ENCODE measurements at regions not wholly inside any gene's neighbourhood (a gene's known extent, or its start where the extent isn't known, plus 50 kb on each side); places are given as distances from the start of the nearest gene placed in this dataset.
"Not testable (repeated sequence)": the region's sequence is repeated elsewhere in the genome, so short reads cannot be mapped to it uniquely, and the experiment has no call there.

DNA sequence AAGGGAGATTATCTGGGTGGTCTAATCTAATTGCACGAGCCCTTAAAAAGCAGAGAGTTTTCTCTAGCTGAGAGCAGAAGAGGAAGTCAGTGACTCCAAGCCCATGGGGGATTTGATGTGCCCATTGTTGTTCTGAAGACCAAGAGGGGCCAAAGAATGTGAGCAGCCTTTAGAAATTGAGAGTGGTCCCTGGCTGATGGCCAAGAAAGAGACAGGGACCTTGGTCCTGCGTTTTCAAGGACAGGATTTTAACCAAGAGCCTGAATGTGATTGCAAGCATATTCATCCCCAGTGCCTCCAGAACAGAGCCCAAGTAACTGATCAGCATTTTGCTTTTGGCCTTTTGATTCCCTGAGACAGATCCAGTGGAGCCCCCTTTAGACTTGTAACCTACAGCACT, 1353.9 kb downstream of the AACS start:
- no peak for DNase-seq

DNA sequence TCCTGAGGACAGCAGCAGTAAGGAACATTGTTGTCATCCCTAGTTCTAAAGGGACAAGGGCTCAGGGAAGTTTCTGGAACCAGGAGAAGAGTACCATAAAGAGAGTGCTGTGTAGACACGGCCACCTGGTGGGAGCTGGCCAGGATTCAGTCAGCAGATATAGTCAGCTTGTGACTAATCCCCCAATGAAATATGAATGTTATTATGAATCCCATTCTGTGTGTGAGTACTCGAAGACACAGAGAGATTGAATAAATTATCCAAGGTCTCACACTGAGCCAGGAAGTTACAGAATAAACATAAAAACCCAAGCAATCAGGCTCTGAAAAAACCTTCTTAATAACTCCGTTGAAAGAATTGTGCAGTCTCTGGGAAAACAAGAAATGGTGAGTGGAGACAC, 1359.5 kb downstream of the AACS start:
- DNase-seq = no peak

DNA sequence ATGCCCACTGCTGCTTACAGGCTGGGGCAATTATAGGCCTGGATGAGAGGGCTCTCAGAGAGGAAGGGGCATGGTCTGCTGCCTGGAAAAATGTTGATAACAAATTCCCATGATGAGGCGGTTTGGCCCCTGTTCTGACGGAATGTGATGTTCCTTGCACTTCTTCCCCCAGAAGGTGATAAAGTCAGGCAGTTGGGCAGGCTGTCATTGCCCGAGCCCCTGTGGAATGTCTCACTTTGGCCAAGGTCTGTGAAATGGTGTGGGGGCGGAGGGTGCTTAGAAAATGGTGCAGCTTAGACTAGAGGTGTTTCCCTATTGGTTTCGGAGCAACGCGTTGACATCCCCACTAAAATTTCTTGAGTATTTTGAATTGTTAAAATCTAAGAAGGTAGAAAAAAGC, 1360.0 kb downstream of the AACS start:
- no peak for DNase-seq

DNA sequence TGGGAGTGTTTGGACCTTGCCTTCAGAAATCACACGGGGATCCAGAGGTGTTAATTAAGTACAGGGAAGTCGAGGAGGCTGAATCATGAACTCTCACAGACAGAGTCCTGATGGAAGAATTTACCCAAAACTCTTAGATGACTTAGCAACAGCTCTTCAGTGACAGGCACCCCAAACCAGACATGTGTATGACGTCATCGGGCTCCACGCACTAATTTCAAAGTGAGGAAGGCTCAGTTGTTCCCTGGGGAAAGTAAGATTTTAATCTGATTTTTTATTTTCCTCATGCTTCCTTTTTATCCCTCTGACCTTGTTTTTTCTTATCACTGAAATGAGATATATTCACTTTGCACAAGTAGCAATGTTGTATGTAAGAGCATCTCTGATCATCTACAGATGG, 1363.5 kb downstream of the AACS start:
- DNase-seq = no peak

DNA sequence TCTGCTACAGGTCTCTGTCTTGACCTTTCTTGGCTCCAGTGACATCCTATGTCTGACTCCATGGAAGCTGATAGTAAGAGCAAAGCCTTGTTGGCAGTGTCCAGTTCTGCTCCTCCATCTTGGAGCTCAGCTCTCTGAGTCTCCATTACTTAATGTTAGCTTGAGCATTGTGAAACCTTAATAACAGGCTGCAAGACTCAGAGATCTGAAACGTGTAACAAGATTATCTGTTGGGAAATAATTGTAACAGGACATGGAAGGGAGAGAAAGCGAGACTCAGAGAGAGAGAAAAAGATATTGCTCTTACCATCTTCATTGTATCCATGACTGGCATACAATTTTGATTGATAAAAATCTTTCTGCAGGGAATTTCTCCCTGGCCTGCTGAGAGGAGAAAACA, 1365.7 kb downstream of the AACS start:
- DNase-seq = no peak

DNA sequence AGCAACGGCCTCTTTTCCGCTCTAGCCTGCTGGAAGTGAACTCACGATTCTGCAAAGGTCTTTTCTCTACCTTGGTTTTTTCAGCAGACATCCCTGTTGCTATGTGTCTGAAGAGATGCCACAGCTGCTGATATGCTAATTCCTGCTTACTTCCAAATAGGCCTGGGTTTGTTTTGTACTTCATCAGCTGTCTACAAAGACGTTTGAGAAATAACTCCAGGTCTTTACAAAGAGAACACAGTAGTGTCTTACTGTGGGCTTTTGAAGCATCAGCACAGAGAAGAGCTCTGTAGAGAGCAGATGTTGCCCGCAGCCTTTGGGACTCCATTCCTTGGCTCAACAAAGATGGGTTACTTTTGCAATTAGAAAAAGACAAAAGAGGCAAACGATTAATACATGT, 1366.5 kb downstream of the AACS start:
- no peak for DNase-seq

DNA sequence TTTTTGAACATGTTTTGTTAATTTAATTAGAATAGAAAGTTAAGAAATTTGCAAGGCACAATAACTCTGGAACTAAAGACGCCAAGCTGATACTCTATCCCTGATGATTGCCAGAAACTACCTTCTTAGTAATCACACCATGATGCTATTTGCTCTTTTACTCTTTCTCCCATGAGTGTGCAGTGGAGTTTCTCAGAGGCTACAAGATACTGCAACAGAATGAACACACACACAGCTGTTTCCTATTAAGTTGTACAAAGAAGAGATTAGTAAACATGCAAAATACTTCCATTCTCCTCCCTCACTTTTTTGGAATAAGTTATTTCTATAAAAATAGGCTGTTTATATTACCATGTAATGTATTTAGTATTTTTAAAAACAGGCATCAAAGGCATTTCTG, 1367.5 kb downstream of the AACS start:
- no peak for DNase-seq

DNA sequence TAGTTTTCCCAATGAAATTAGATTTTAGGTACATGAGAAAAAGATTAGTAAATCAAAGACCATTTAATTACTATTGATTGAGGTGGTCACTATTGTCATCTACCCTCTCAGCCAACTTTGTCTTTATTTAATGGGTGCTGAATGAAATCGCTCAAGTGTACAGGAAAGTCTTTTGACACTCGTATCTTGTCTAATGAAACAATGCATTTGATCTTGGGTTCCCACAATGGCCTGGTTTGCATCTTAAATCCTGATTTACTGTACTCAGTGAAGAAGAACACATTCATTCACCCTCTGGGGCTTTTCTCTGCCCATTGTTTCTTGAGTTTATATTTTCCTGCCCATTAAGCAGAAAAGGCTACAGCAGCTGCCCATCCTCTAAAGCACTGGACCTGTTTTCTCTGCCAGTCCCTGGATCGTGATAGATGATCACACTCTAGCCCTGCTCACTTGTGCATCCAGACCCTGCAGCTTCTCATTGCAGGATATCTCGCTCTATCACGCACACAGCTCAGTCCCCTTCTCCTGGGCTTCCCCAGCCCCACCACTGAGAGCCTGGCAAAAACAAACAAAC, 1369.3 kb downstream of the AACS start:
- no peak for DNase-seq

DNA sequence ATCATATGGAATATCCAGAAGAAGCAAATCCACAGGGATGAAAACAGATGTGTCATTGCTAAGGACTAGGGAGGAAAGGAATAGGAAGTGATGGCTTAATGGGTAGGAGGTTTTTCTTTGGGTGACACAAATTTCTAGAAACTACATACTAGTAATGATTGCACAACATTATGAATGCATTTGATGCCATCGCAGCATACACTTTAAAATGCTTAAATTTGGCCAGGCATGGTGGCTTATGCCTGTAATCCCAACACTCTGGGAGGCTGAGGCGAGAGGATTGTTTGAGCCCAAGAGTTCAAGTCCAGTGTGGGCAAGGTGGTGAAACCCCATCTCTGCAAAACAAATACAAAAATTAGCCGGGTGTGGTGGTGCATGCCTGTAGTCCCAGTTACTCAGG, 1370.8 kb downstream of the AACS start:
- DNase-seq = no peak

DNA sequence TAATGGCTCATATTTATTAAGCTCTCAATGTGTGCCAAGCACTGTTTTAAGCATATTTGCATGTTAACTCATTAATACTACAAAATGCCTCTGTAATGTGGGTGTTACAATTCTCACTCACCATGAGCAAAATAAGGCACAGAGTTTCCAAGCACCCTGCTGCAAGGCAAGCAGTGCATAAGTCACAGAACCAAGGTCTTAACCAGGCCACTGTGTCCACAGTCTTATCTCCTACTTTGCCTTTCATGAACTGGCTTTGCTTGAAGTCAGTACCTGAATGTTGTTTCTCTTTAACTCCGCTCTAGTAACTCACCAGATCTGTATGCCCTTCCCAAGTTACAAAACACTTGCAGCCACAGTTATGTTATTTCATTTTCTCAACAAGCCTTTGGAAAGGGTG, 1372.7 kb downstream of the AACS start:
- no peak for DNase-seq

DNA sequence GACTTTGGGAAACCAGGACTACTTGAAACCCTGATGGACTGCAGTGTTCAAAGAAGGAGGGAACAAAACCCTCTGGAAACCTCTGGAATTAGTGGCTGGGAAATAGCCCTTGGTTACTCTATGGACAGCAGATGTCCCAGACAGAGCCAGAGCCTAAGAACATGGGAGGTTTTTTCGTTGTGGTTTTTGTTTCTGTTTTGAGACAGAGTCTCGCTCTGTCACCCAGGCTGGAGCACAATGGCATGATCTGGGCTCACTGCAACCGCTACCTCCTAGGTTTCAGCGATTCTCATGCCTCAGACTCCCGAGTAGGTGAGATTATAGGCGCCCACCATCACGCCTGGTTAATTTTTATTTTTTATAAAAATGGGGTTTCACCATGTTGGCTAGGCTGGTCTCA, 1378.7 kb downstream of the AACS start:
- DNase-seq = no peak

DNA sequence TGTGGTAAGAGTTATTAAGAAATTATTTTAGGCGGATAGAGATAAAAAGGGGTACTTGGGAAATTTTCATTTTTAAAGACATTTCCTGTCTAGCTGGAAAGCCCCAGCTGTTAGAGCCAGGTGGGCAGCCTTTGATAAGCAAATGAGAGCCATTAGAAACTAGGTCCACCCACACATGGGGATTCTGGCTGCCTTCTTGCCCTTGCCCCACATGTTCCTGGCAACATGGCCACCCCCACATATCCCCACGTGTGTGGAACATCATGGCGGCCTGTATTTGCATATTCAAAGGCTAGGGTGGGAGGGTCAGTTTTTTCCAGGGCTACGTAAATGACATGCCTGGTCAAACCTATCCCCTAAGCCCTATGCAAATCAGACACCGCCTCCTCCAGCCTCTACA, 1382.1 kb downstream of the AACS start:
- DNase-seq = no peak

DNA sequence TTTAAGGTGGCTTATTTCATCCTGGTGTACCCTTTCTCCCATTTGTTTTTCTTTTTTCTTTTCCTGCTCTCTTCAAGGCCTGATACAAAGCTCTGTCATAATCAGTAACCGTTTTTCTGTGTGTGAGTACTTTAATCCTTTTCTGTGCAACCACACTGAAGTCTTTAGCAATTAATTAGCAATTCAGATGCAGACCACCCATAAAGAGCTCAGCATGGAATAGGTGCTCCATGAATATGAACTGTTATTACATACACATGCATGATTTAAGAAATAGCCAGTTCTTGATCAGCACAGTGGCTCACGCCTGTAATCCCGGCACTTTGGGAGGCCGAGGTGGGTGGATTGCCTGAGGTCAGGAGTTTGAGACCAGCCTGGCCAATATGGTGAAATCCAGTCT, 1386.6 kb downstream of the AACS start:
- no peak for DNase-seq

DNA sequence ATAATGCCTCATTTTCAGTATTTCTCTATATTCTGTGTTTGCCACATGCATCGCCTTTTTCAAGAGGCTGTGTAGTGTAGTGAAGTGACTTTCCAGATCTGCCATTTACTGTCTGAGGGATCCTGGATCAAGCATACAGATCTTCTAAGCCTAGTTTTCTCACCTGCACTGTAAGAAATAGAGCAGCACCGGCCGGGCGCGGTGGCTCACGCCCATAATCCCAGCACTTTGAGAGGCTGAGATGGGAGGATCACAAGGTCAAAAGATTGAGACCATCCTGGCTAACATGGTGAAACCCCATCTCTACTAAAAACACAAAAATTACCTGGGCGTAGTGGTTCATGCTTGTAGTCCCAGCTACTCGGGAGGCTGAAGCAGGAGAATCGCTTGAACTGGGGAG, 1387.5 kb downstream of the AACS start:
- not testable (repeated sequence) for DNase-seq

DNA sequence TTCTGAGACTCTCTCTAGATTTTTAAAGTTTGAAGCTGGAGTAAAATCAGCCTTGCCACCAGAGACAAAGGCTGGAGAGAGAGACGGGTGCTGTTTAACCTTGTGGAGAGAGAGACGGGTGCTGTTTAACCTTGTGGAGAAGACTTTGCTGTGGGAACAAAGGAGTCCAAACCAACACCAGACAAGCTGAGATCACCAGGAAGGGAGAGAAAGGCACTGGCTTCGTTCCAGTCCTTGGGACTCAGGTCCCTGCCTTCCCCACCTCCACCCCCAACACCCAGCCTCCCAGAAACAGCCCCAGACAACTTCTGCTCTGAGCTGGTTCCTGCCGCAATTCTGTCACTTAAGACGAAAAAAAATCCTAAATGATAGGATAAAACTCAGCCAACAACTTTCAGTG, 1389.3 kb downstream of the AACS start:
- no peak for DNase-seq

DNA sequence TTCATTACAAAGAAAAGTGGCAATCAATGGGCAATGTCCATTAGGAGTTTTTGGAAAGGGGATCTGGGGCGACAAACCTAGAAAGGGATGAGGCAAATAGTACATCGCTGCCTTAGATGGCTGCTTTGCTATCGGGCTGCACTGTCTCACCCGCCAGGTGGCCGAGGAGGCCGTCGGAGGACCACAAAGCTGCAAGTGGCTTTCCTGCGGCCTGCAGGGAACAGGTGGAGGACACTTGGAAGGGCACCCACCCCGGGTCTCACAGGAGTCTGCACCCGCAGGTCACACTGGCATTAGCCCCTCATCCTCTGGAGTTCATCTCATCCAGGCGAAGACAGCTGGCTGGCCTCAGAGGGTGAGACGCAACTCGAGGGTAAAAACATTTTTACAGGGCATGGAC, 1392.5 kb downstream of the AACS start:
- DNase-seq = no peak

DNA sequence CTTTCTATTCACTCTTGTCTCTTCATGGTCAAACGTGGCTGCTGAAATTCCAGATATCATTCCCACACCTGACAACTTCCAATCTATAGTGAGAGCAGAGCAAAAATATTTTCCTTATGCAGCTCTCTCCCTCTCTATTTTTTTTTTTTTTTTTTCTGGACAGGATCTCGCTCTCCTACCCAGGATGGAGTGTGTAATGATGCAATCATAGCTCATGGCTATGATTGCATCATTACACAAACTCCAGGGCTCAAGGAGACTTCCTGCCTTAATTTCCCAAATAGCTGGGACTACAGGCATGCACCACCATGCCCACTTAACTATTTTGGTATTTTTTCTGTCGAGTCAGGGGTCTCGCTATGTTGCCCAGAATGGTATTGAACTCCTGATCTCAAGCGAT, 1398.9 kb downstream of the AACS start:
- no peak for DNase-seq

DNA sequence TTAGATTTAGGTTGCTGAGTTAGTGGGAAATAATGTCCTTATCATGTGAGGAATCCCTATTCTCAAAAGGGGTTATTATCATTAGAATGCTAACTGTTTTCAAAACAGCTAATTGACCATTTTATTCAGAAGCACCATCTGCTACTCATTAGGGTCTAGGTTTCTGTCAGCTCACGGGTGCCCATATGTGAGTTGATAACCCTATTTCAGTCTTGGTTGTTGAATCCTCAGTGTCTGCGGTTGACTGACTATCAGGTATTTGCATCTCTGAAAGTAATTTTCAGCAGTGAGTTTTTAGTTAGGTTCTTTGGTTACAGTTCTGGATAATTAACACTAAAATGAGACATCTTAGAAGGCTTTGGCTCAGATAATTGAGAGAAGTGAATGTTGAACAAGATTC, 1404.0 kb downstream of the AACS start:
- no peak for DNase-seq

DNA sequence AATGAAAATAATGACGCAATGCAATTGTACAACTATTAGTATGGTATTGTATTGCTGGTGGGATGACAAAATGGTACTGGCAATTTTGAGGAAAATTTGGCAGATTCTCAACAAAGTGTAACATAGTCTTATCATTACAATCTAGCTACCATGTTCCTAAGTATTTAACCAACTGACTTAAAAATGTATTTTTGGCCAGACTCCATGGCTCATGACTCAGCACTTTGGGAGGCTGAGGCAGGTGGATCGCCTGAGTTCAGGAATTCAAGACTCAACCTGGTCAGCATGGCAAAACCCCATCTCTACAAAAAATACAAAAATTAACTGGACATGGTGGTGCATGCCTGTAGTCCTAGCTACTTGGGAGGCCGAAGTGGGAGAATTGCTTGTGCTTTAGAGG, 1409.5 kb downstream of the AACS start:
- DNase-seq = no peak

DNA sequence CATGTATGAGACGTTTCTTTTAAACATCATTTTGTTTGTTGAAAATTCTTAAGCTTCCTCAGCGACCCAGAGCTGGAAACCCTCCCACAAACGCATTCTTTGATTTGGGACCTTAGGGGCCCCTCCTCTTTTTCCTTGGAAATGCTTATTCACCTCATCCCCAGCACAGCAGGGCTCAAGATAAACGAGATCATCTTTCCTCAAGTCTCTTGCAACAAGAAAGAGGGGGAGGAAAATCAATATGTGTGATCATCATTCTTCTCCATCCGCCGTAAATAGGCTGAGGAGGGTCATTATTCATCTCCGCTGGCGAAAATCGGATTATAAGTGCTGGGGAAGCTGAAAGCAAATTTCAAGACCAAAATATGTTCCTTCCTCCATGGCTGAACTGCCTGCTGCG, 1415.2 kb downstream of the AACS start:
- no peak for DNase-seq

DNA sequence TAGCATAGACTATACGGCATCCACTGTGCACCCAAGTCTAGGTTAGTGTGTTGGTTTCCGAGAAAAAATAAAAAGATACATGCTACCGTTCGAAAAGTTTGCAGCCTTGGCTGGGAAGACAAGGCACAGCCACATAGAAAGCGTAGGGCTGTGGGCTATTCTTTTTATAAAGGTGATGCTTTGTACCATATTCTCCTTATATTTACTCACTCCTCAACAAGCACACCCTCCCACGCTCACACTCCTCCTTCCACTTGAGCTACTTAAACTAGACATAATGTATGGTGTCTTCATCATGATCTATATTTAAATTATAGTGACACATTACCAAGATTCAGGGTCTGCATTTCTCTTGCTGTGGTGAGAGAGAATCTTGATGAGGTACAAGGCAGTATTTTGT, 1416.5 kb downstream of the AACS start:
- DNase-seq = no peak

DNA sequence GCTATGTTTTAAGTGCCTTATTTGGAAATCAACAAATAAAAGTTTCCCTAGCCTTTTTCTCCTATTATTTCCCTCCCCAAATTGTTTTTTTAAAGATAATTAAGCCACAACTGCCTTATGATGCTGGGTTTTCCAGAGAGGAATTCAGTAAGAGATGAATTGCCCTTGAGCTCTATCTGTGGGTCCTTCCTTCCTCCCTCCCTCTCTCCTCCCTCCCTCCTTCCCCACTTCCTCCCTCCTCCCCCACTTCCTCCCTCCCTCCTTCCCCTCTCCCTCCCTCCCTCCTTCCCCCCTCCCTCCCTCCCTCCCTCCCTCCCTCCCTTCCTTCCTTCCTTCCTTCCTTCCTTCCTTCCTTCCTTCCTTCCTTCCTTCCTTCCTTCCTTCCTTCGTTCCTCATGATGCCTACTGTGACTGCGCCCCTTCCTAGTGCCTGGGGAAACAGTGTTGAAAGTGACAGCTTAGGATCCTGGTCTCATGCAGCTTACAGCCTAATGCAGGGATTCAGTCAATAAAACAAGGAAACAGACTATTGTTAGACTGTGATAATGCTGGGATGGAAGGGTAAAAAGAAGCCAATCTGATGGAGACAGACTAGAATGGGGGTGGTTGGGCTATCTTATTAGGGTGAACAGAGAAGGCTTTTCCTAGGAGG, 1417.1 kb downstream of the AACS start:
- no peak for DNase-seq

DNA sequence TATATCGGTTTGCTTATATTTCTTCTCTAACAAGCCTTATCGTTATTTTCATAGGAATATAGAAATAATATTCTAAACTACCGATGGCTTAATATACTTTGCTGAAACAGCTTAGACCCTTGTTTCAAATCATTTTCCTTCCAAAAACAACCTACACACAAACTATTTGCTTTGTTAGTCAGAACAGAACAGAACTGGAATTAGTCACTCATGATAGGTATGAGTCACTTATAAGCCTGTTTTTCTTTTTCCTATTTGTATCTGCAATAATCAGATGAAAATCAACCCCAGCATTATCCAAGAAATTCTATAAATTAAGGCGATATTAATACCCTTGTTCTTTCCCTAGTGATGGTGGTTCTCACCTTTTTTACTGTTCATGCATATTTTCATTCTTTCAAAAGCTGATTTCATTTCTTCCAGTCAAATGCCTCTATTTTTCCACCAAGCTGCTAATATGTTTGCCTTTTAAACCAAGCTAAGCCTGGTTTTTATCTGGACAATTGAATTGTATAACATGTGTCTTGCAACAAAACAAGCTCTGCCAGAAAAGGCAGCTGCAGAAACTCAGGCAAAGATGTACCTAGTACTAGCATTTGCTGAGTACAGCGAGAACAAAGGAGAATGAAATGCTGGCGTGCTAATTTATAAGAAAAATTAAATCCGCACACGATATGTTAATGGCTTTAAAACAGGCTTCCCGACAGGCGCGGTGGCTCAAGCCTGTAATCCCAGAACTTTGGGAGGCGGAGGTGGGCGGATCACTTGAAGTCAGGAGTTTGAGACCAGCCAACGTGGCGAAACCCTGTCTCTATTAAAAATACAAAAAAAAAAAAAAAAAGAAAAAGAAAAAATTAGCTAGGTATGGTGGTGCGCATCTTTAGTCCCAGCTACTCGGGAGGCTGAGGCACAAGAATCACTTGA, 1418.2 kb downstream of the AACS start:
- no peak for DNase-seq

DNA sequence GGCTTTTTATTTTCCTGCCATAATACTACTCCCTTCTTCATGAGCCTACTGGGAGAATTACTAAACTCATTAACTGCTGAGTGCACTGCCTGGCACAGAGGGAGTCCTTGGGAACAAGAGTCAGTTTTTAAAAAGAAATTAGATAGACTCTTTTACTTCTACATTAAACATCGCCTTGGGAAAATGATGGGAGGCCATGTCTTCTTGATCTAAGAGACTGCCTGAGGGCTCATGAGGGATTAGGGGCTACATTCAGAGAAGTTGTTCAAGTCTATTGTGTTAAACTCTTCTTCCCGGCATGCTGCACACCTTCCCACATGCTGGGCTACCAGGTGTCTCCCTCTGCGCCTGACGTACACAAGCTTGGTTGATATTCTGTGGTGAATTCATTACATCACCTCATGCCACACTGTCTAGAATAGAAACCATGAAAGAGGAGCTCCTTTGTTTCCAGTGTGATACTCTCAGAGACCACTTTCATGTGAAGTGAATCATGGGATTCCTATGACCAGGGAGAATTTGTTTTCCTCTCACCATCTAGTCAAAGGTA, 1422.3 kb downstream of the AACS start:
- DNase-seq = no peak
